ENCODE measurements at regions not wholly inside any gene's neighbourhood (a gene's known extent, or its start where the extent isn't known, plus 50 kb on each side); places are given as distances from the start of the nearest gene placed in this dataset.

DNA sequence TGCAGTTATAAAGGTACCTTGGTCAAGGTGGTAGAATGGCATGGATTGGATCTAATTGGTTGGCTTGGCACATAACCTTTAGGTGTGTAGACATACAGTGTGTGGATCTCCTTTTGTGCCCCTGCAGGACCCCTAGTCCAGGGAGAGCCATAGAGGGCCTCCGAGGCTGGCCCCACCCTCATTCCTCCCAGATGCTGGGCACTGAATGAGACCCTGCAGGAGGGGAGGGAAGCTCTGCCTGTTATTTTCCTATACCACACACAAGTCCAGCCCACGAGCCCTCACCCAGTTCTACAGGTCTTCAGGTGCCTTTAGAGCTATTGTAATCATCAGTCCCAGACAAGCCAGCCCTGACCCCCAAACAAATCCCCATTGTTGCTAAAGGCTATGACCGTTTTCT lies 58.9 kb downstream of the KCNF1 start:
- intact Hi-C loops (cut with DNase I): no loop called here
- Histone ChIP-seq H3K27ac (no peak overlapping the region), H3K36me3 (replicated peaks in 1 of 2) (no peaks in the 10 kb centered on the region), H3K9me3 (replicated peaks in 1 of 3) (no peaks in the 10 kb centered on the region), H3K4me3 (no peak overlapping the region), H3K4me1 (replicated peaks in 1 of 2) (no peaks in the 10 kb centered on the region), H3K27me3 (no peaks in the 10 kb centered on the region)
- TF ChIP-seq POLR2A (IDR thresholded peaks at IDR 0.05): no peak
- no peak for TF ChIP-seq CTCF (IDR thresholded peaks at IDR 0.05)
- DNase-seq: no peak
- WGBS, 4 donors: 39 to 52% (median 47%) methylated on average over 3 of the region's 3 CpGs

GRCh38 chr2:10971161-10971887 lies 59.6 kb downstream of the KCNF1 start:
- DNase-seq: no peak
- Histone ChIP-seq H3K4me3 (no peak overlapping the region), H3K27ac (no peak overlapping the region), H3K27me3 (no peaks in the 10 kb centered on the region), H3K4me1 (replicated peaks in 1 of 2) (no peaks in the 10 kb centered on the region), H3K36me3 (replicated peaks in 1 of 2) (no peaks in the 10 kb centered on the region), H3K9me3 (replicated peaks in 1 of 3) (no peaks in the 10 kb centered on the region)
- 76 to 88% (median 81%) methylated on average over 13 to 15 of the region's 15 CpGs for WGBS, 4 donors
- TF ChIP-seq POLR2A (IDR thresholded peaks at IDR 0.05) (no peak), CTCF (IDR thresholded peaks at IDR 0.05) (no peak)
- intact Hi-C loops (cut with DNase I): no loop called here

DNA sequence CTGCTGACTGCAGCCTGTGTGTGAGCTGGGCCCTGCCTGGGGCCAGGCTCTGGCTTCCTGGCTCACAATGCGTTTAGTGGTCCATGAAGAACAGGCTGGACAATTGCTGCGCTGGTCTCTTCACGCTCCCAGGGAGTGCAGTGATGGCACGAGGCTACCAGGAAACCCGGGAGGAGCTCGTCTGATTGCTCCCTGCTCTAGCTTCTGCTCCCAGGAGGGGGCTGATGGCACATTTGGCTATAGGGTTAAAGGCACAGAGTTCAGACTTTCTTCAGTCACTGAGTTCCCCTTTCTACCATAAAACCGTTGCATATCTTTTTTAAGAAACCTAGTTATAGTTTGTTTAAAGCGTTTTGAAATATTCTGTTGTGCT lies 60.1 kb downstream of the KCNF1 start:
- no peak overlapping the region for H3K27ac ChIP-seq
- no peaks in the 10 kb centered on the region for H3K36me3 ChIP-seq (replicated peaks in 1 of 2)
- no peak for TF ChIP-seq CTCF (IDR thresholded peaks at IDR 0.05)
- TF ChIP-seq POLR2A (IDR thresholded peaks at IDR 0.05): no peak
- H3K9me3 ChIP-seq (replicated peaks in 1 of 3): no peaks in the 10 kb centered on the region
- intact Hi-C loops (cut with DNase I): no loop called here
- H3K4me1 ChIP-seq (replicated peaks in 1 of 2): no peaks in the 10 kb centered on the region
- 47 to 64% (median 53%) methylated on average over 7 to 8 of the region's 8 CpGs for WGBS, 4 donors
- no peak for DNase-seq
- H3K27me3 ChIP-seq: no peaks in the 10 kb centered on the region
- no peak overlapping the region for H3K4me3 ChIP-seq

GRCh38 chr2:10972683-10973433 lies 61.1 kb downstream of the KCNF1 start:
- no peaks in the 10 kb centered on the region for H3K27me3 ChIP-seq
- no peak for TF ChIP-seq CTCF (IDR thresholded peaks at IDR 0.05)
- no peak for TF ChIP-seq POLR2A (IDR thresholded peaks at IDR 0.05)
- H3K4me3 ChIP-seq: no peak overlapping the region
- DNase-seq: no peak
- no peak overlapping the region for H3K27ac ChIP-seq
- H3K36me3 ChIP-seq (replicated peaks in 1 of 2): no peaks in the 10 kb centered on the region
- no peaks in the 10 kb centered on the region for H3K4me1 ChIP-seq (replicated peaks in 1 of 2)
- intact Hi-C loops (cut with DNase I): no loop called here
- WGBS, 4 donors: 85 to 91% (median 87%) methylated on average over 17 of the region's 17 CpGs
- no peaks in the 10 kb centered on the region for H3K9me3 ChIP-seq (replicated peaks in 1 of 3)

Data from adrenal gland (tissue), 9 donors.